ENCODE measurements at regions not wholly inside any gene's neighbourhood (a gene's known extent, or its start where the extent isn't known, plus 50 kb on each side); places are given as distances from the start of the nearest gene placed in this dataset.

DNA sequence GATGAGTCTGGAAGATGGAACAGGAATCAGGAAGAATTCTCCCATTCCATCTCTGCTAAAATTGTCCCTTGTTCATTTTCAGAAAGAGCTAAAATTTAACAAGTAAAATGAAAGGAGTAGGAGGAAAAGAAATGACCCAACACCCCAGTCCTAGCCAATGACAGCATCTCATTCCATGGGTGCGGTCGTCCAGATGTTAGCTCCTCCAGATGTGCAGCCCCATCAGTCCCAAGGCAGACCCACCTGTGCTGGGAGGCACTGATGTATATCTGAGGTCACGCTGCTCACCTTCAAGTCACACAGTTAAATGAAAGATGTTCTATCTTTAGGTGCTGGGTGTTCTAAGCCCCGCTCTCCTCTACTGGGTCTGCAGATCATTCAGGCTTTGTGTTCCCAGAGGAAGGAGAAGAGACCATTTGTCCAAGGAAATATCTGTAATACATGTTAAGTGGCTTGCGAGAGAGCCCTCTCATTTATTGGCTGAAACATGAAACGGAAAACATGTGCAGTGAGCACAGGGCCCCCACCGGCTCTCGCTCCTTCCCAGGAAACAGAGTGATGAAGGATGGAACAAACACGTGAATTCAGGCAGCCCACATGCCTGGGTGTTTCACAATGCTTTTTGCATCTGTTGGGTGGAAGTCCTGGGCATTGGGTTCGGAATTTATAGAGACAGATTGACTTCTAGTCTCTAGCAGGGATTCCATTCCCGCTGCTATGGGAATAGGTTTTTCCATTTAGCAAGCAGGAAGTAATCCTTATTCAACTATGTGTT is 294.6 kb downstream of the NUAK1 start:
- no peak for DNase-seq (ENCODE audit: low spot score)

DNA sequence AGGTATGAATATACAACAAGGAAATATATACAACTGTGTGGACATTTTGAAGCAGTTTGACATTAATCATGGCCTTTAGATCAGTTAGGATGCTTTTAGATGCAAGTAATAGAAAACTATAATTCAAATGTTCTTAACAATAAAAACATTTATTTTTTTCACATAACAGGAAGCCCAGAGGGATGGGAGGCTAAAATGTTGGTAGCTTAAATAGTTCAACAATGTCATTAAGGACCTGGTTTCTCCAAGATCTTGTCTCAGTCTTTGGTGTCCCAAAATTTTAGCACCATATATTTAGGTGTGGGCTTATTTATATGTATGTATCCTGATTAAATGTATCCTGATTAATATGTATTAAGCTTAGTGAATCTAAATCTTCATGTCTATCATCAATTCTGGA is 292.4 kb downstream of the NUAK1 start:
- DNase-seq (ENCODE audit: low spot score) = no peak

DNA sequence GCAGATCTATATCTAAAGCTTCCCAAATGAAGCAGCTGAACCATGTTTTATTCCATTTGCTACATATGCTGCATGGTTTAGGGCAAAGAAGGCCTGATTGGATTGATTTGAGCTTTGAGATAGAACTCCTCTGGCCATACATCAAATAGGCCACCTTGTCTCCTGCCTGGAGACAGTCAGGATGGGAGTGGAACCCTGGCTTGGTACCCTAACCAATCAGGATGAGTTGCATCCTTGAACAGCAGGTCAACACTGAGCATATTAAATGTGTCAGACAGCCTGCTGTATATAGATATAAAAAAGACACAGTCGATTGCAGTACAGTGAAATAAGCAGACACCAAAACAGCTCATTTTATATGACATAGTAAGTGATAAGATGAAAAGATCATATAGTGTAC is 291.7 kb downstream of the NUAK1 start:
- DNase-seq (ENCODE audit: low spot score) = no peak

DNA sequence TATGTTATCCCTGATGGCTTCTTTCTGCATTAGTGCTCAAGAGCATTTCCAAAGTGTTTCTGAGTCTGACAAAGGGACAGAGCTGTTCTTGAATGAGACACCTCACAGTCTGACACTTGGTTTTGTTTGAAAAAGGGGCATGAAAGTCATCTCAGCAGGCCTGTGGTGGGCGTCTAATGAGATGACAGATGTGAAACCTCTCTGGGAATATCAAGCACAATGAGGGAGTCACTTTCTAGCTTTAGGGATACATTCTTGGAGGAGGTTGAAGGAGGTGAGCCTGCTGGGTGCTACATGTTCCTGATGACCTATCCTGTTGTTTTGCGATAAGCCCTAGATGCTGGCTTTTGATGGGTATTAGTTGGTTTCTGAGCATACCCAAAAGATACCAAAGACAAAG is 290.5 kb downstream of the NUAK1 start:
- DNase-seq (ENCODE audit: low spot score) = no peak

DNA sequence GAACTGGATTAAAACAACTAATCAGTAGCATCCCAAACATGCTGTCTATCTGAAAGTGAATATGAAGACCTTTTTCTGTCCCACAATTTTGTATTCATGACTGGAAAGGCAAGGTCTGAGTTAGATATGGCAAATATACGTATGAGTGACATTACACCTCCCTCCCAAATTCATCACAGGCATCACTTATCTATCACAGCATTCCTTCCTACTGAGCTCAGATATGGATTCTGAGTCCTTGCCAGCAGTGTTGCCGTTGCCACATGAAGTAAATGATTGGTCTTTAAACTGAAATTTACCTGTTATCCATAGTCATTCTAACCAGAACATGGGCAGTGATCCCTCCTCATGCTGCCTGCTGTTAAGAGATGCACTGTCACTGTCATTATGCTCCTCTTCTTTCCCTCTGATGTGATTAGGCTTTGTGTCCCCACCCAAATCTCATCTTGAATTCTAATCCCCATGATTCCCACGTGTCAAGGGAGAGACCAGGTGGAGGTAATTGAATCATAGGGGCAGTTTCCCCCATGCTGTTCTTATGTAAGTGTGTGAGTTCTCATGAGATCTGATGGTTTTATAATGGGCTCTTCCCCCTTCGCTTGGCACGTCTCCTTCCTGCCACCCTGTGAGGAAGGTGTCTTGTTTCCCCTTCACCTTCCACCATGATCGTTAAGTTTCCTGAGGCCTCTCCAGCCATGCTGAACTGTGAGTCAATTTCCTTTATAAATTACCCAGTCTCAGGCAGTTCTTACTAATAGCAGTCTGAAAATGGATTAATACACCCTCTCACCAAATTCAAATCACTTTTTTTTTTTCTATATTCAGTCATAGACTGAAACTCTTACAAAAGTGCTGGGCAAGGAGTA is 288.4 kb downstream of the NUAK1 start:
- no peak for DNase-seq (ENCODE audit: low spot score)

DNA sequence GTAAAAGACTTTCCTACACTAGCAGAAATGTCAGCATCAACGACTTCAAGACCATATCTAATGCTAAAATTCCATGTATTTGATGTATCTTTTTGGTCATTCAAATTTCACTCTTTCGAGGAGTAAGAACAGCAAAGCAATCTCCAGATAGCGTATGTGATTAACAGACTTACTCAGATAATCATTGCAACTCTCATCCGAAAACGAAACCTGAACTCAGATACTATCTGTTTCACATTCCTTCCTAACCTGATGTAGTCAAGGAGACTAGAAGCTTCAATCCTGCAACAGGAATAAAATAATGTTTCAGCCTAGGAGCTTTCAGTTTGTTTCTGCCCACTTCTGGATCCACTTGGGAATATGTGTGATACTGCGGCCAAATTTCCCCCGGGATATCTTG is 286.3 kb downstream of the NUAK1 start:
- DNase-seq (ENCODE audit: low spot score) = no peak

DNA sequence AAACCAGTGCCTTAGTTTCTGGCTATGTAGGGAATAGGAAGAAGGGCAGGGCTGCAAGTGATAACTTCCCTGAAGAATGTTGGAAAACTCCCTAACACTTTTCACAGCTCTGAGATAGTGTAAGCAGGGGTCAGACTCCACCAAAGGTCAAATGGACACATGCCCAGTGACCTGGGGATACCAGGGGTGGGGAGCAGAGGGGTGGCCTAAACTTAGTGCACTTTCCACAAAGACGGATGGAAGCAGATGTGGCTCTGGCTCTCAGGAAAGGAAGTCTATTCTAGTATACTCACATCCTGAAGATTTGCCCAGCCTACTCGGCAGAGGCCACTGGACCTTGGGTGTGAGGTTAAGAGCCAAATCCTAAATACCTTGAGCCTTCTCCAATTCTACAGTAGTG is 285.8 kb downstream of the NUAK1 start:
- no peak for DNase-seq (ENCODE audit: low spot score)

DNA sequence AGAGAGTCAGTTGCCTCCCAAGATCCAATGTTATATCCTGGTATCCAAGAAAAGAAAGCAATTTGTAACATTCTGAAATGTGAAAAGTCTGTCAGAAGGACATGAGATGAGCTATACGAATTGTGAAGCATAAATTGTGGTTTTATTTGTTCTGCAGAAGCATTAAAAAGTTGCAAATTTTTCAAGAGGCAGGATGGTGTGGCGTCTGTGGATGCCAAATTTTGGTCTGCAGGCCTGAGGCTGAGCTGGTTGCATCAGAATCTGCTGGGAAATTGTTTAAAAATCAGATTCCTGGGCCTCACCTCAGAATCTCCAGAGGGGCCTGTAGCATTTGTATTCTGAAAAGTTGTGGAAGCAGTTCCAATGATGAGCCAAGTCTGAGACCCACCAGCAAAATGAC is 284.7 kb downstream of the NUAK1 start:
- no peak for DNase-seq (ENCODE audit: low spot score)

DNA sequence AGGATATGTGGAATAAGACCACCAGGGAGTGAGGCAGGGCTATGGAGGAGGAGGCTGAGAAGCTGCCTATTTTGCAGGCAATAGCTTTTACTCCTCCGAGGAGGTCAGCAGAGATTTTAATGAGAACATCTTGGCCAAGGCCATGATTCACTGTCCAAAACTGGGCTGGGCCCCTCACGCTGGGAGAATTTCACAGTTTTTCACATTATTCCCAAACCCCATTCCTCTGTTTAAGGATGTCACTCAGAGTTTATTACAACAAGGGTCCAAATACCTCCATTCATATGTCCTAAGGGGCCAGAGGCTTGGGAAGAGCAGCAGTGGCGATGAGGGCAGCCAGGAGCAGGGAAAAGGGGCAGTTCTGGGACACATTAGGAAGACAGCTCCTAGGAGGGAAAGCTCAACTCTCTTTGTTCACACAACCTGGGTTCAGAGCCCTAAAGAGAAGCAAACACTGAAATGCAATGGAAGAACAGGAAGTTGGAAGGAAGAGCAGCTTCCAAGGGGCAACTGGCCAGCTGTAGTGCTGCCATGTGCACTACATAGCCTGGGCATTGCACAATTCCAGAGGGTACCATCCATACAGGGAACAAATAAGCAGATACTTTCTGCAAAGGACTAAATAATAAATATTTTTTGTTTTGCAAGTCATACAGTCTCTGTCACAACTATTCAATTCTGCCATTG is 283.2 kb downstream of the NUAK1 start:
- no peak for DNase-seq (ENCODE audit: low spot score)

DNA sequence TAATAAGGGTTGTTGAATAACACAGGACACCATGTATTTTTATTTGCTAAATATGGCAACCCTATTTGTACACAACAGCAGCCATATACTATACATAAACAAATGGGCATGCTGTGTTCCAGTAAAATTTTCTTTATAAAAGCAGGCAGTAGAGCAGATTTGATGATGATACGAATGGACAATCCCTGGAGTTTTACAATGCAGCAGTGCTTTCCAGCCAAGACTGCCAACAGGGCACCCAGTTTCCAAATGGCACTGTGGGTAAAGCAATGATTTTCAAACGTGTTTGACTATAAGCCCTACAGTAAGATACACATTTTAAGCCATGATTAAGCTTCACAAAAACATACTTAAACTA is 282.7 kb downstream of the NUAK1 start:
- DNase-seq (ENCODE audit: low spot score) = no peak

DNA sequence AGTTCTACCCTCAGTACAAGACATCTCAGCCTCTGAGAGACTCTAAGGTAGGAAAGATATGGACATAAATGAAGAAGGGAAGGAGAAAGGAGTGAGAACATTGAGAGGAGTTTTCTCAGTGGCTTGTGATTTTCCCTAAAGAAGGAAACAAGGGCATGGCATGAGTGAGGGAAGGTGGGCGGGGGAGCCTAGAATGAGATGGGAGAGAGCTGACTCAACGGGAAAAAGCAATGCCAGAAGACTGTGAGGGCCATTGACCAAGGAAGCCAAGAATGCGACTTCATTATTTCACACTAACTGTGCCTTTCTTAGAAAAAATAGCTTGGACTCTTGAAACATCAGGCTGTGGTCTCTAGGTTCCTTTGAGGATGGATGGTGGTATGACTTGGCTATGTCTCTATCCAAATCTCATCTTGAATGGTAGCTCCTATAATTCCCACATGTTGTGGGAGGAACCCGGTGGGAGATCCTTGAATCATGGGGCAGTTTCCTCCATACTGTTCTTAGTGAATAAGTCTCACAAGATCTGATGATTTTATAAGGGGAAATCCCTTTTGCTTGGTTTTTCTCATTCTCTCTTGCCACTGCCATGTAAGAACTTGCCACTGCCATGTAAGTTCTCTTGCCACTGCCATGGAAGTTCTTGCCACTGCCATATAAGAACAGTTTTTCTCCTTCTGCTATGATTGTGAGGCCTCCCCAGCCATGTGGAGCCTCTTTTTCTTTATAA is 279.6 kb downstream of the NUAK1 start:
- DNase-seq (ENCODE audit: low spot score) = no peak

DNA sequence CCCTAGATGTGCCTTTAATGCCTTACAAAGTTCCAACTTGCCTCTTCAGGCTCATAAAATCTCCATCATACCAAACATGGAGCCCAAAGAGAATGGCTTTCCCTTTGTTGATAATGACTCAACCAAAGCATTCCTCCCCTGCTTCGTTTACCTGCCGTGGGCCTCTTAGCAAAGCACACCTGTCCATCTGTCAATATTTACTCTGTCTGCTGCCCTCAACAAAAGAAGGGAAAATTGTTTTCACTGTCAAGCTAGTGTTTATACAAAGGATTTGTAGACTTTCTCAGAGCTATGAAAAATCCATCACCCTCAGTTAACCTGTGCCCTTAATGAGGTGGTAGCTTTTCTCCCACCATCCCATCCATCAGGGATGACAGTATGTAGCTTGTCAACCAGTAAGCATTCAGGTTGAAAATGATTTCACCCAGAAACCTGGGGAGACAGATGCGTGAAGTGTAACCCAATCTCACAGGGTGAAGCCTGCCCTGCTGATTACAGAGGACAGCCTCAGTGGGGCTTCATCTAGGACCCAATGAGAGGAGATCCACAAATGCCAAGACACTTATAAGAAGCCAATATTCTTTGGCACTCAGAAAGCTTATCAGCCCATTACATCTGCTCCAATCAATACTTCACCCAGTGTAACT is 278.1 kb downstream of the NUAK1 start:
- DNase-seq (ENCODE audit: low spot score) = no peak

DNA sequence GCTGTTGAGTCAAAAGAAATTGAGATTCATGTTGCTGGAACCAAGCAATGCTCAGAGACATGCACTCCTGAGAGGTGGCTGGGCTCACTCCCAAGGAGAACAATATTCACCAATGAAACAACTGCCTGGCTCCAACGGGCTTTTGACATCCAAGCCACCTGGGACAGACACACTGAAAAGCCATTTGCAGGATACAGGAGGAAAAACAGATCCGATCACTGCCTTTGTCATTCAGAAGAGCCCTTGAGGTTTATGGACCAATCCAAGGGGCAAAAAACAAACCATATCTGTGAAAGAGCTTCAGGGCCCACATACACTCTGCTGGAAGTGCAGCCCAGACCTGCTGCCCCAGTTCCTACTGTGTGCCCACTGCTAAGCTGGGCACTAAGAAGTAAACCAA is 277.5 kb downstream of the NUAK1 start:
- no peak for DNase-seq (ENCODE audit: low spot score)

DNA sequence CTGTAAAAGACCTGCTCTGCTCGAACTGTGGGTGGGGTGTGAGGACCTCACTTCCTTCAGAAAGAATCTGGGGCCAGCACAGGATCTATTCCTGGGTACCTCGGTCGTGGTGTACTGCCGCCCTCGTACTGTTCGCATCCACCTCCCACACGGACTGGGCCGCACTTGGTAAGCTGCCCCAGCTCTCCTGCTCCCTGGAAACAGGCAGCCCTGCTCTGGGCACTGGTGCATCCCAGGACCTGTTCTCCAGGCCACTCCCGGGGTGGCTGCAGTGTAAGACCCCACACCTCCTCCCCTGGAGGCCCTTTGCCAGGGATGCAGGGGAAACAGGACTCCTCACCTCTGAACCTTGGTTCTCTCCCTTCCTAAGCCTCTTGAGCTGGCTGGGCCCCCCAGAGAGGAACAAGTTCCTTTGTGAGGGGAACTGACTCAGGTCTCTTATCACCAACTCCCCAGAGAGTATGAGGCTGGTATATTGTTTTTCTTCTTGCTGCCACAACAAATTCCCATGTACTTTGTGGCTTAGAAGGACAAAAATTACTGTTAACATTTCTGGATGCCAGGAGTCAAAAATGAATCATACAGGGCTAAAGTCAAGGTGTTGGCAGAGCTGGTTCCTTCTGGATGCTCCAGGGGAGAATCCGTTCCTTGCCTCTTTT is 276.5 kb downstream of the NUAK1 start:
- DNase-seq (ENCODE audit: low spot score) = no peak

DNA sequence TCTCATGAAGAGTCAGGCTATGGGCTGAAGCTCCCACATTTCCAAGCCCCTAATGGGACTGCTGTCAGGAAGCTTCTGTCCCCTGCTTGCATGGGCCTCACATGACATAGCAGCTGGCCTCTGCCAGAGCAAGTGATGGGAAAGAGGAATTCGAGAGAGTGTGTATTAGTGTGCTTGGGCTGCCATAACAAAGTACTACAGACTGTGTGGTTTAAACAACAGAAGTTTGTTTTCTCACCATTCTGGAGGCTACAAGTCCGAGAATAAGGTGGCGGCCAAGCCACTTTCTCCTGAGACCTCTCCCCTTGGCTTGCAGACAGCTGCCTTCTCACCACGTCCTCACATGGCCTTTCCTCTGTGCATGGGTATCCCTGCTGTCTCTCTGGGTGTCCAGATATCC is 274.4 kb downstream of the NUAK1 start:
- DNase-seq (ENCODE audit: low spot score) = no peak

DNA sequence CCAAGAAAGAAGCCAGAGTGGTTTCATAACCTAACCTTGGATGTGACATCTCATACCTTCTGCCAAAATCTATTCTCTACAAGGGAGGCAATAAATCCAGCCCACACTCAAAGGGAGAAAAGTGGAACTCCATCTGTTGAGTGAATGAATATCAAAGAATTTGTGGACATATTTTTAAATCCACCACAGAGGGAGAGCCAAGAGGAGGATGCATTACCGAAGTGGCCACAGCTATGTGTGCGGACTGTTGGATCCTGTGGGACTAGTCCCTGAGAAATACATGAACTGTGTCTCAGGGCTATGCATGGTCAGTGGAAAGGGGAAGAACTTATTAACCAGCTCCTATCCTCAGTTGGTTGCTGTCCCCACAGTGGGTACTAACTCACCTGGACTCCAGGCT is 273.9 kb downstream of the NUAK1 start:
- no peak for DNase-seq (ENCODE audit: low spot score)

DNA sequence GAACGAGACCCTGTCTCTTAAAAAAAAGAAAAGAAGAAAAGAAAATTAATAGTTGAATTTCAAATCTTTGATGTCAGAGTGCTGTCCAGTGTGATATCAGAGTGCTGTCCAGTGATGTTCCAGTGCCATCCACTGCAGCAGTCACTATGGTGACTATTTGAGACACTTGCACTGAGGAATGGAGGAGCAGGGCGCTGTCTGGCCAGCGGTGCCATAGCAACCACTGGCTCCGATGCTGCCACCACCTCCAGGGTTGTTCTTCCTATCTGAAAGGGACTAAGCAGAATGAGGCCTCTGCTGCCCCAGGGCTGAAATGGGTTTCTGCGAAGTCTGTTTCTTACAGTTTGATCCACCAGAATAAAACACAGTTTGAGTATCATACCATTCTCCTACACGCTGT is 272.9 kb downstream of the NUAK1 start:
- no peak for DNase-seq (ENCODE audit: low spot score)

DNA sequence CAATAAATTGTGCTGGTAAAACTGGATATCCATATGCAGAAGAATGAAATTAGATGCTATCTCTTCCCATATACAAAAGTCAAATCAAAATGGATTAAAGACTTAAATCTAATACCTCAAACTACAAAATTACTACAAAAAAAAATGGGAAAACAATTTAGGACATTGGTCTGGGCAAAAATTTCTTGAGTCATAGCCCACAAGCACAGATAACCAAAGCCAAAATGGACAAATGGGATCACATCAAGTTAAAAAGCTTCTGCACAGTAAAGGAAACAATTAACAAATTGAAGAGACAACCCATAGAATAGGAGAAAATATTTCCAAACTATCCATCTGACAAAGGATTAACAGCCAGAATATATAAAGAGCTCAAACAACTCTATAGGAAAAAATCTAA is 264.6 kb downstream of the NUAK1 start:
- no peak for DNase-seq (ENCODE audit: low spot score)

DNA sequence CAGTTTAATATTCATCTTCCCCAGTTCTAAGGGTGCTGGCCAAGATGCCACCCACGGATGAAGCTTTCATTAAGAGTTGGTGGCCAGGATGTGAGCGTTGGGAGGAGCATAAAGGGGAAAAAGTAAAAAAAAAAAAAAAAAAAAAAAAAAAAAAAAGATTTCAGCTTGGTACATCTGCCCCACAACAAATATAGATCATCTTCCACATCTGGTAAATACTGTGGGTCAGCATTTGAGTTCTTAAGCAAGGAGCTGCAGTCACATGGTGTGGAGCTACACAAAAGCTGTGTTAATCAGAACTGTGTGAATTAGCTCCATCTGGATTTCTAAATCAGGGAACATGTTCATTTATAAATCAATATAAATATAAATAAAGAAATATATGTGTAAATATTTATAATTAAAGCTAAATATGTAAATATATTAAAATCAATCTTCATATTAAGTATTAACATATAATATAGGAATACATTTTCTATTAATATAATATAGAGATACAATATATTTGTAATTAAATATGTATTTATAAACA is 262.3 kb downstream of the NUAK1 start:
- no peak for DNase-seq (ENCODE audit: low spot score)

DNA sequence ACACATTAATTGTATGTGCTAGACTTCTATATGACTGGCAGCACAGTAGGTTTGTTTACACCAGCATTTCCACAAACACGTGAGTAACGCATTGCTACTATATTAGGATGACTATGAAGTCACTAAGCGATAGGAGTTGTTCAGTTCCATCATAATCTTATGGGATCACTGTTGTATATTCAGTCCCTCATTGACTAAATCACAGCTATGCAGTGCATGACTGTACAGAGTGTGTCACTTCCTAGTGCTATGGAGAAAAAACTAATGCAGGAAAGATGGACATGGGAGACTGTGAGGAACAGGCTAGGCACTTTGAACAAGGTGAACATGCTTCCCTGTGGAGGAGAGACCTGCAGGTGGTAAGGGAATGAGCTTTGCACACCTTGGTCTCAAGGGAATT is 259.8 kb downstream of the NUAK1 start:
- no peak for DNase-seq (ENCODE audit: low spot score)

DNA sequence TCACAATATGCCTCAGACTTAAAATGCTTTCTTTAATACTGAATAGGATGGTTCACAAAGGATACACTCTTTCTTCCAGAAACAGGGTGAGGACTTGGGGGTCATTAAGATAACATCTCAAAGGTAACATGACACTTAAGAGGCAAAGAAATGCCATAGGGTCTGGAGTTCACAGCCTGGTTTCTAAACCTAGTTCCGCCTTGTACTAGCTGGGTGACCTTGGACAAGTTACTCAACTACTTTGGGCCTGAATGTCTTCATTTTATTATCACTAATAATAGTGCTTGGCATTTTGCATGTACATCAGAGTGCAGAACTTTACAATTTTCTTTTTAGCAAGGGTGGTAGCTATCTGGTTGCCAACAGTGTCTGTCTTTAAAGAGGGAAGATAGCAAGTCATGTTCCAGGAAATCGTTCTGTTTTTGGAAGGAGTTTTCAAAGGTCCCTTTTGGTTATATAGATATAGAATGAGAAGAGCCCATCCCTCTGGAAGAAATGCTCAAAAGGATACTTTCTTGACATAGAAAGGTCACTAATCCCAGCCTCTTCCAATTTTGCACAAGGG is 257.8 kb downstream of the NUAK1 start:
- no peak for DNase-seq (ENCODE audit: low spot score)
